Activated CD4-positive, alpha-beta T cell treated with anti-CD3 and anti-CD28 coated beads, Interleukin-2, Interleukin-6, amounts not matched to agents 100 ng/mL and 50 ng/mL, durations not matched to agents 16 hours and 8 hours (primary cell): ENCODE measurements at regions not wholly inside any gene's neighbourhood (a gene's known extent, or its start where the extent isn't known, plus 50 kb on each side); places are given as distances from the start of the nearest gene placed in this dataset.
"Not testable (repeated sequence)": the region's sequence is repeated elsewhere in the genome, so short reads cannot be mapped to it uniquely, and the experiment has no call there.

Experiments used
- DNase-seq: peaks from one replicate; pipeline ENCODE4 v3.0.0-alpha.2; 2020

DNA sequence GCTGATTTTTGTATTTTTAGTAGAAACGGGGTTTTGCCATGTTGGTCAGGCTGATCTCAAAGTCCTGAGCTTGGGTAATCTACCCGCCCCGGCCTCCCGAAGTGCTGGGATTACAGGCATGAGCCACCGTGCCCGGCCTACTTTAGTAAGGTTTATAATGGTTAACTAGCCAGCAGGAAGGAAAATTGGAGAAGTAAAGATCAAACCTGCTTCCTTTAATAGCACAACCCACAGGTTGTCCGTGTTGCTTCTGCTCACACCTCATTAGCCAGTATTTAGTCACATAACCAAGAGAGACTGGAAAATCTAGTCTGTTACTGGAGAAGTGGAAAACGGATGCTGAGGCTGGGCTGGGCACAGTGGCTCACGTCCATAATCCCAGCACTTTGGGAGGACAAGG is 51.9 kb upstream of the TBL1XR1 start:
- DNase-seq: no peak

DNA sequence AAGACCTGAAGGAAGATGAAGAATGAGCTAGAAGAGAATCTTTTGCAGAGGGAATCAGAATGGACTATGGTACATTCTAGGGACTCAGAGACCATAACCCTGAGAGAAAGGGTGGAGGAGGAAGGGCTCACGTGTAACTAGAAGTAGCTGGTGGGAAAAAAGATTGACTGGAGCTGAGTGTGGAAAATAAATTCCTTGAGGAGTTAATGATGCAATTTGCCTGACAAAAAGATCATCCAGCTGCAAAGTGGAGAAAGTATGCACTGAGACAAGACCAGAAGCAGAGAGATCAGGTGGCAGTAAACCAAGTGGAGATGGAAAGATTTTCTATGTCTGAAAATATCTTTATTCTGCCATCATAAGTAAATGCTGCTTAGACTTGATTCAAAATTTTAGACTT is 52.9 kb upstream of the TBL1XR1 start:
- no peak for DNase-seq

DNA sequence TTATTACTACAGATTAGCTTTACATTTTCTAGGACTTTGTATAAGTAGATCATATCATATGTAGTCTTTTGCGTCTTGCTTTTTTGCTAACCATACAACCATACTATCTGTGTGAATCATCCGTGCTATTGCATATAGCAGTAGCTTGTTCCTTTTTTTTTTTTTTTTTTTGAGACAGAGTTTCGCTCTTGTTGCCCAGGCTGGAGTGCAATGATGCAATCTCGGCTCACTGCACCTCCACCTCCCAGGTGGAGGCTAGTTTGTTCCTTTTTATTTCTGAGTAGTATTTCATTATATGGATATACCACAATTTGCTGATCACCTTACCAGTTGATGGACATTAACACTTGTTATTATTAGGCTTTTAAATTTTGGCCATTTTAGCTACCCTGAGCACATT is 54.5 kb upstream of the TBL1XR1 start:
- DNase-seq: no peak

DNA sequence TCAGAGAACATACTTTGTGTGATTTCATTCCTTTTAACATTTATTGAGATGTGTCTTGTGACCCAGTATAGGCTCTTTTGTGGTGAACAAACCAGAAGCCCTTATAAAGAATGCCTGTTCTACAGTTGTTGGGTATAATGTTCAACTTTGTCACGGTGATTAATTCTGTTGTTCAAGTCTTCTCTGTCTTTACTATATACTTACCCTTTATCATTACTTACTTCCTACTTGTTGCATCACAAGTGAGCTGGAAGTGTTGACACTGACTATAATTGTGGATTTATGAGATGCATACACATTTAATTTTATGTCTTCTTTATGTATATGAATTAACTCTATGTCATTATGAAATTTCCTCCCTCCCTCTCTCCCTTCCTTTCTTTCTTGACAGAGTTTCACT is 59.7 kb upstream of the TBL1XR1 start:
- DNase-seq: no peak

DNA sequence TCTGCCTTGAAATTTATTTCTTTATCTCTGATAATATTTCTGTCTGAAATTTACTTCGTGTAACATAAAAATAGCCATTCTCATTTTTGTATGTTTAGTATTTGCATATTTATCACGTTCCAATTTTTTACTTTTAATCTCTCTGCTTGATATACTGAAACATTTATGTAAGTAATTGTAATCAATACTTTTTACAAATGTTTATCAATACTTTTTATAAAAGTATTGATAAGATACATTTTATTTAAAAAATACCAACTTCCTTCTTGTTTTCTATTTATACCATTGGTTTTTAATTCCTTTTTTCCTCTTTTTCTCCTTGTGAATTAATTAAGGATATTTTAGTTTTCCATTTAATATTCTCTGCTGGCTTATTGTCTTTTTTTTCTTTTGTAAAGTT is 60.3 kb upstream of the TBL1XR1 start:
- no peak for DNase-seq

DNA sequence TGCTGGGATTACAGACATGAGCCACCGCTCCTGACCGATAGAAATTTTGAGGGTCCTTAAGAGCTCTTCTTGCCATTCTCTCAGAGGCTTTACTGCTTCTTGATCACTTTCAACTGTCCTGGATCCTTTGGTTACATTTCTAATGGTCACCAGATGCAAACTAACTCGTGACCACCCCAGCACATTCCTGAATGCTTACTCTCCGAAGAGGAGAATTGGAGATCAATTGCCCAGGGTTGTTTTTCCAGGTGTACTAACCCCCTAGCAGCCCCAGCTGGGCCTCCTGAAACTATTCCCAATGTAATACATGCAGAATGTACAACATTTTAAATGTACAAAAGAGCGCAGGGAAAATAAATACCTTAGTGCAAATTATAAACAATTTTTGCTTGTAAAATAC is 65.1 kb upstream of the TBL1XR1 start:
- no peak for DNase-seq

DNA sequence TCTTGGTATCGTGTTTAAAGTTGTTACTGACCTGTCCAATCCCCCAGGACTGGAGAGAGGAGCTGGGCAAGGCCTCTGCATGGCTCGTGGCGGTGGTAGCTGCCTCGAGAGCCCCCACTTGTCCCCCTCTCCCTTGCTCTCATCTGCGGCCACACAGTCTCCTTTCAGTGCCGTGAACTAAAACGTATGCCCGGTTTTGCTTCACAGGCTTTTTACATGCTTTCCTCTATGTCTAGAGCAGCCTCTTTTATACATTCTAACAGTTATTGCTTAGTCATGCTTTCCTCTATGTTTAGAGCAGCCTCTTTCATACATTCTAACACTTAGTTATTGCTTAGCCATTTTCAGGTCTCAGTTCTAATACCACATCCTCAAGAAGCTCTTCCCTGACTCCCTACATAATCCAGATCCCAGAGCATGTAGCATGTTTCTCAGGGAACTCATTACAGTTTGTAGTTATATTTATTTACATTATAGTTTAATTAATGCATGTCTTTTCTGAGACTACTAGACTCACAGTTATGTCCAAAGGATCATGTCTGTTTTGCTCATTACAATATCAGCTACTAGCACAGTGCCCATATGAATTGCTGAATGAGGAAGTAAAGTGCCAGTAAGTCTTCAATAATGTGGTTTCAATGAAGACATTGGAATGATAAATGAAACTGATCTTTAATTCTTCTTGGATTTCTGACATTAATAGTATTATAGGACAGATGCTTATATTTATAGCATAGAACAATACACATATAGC is 66.5 kb upstream of the TBL1XR1 start:
- DNase-seq: no peak

DNA sequence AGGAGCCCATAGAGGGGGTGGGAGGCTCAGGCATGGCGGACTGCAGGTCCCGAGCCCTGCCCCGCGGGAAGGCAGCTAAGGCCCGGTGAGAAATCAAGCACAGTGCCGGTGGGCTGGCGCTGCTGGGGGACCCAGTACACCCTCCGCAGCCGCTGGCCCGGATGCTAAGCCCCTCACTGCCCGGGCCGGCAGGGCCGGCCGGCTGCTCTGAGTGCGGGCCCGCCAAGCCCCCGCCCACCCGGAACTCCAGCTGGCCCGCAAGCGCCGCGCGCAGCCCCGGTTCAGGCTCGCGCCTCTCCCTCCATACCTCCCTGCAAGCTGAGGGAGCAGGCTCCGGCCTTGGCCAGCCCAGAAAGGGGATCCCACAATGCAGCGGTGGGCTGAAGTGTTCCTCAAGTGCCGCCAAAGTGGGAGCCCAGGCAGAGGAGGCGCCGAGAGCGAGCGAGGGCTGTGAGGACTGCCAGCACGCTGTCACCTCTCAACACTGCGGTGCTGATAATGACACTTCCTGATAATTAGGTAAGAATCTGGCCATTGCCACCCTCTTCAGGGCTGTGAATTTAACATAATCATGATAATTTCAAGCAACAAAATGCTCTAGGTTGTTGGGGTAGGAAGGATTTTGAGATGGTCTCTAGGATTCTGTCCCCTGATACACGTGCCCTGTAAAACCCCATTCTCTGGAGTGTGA is 74.7 kb upstream of the TBL1XR1 start:
- not testable (repeated sequence) for DNase-seq

DNA sequence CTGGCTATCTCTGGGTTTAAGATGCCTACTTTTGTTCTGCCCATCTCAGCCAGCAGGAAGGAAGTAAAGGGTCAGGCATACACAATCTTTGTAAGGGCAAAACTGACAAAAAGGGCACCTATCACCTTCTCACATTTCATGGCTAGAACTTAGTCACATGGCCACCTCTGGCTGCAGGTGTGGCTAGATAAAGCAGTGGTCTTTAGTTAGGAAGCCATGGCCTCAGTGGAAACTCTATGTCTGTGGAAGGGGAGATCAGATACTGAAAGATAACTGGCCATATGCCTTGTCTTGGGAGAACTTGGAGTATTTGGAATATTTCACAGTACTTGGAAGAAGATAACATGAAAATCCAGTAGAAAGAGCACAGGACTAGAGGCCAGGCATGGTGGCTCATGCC is 80.7 kb upstream of the TBL1XR1 start:
- DNase-seq: no peak

DNA sequence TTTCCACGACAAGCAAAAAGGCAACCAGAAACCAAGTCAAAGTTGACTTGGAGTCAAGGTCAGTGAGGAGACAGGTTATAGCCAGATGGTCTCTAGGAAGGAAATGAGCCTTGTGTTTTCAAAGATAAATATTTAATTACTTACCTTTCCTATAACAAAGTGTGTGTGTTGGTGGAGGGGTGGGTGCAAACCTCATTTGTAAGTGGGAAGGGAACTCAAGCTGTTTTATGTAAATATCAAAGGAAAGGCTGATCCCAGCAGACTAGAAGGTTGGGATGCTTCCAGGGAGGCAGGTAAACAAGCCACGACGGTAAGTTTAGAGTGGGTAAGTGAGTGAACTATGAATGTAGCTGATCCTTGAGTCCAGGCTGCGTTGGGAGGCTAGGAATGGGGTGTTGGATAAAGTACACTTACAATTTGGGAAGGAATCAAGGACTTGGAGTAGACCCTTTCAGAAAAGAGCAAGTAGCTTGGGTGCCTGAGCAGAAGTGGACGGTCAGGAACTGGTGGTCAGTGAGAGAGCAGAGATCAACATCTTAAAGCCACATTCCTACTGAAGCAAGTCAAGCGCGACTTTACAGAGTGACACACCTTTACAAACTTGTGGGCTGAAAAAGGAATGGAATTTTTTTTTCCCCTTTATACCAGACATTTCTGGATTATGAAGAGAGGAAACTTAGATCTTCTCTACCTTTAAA is 82.0 kb upstream of the TBL1XR1 start:
- DNase-seq: no peak

DNA sequence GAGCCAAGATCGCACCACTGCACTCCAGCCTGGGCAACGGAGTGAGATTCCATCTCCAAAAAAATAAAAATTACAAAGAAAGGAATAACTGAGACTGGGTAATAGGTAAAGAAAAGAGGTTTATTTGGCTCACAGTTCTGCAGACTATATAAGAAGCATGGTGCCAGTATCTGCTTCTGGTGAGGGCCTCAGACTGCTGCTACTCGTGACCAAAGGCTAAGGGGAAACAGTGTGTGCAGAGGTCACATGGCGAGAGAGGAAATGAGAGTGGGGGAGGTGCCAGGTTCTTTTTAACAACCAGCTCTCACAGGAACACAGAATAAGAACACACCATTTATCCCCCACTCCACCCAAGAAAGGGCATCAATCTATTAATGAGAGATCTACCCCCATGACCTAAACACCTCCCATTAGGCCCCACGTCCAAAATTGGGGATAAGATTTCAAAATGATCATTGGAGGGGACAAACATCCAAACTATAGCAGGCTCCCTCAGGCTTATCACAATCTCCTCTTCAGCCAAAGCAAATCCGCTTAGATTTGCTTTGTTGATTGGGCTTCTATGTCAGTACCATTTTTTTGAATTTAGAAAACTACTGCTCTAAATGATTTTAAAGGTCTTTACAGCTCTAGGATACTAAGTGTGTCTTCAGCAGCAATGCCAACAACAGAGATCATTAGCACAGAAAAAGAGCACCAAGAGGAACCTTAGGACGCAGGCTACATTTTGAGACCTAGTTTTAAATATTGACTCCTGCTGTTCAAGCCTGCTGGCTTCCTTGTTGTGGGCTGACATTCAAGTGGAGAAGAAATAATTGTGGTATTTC is 84.2 kb upstream of the TBL1XR1 start:
- DNase-seq: peak; percentile 15

DNA sequence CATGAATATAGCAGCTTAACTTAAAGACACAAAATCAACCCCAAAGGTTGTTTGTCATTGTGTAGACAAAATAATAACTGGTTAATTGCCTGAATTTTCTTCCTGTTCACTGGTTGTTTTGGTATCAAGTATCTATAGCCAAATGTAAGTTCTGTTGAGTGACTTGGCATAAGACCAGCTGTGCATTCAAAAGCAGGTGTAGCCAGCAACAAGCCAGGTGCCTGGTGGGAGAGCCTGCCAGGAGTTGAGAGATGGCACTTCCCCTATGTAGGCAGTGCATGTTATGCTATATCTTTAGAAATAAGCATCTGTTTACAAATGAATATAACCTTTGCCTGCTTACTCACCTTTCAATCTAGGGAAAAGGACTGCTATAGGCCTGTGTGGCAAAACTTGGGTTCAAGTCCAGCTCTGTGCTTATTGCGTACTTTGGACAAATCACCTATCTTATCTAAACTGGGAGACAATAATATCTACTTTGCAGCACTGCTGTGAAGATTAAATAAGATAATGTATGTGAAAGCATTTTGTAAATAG is 84.9 kb upstream of the TBL1XR1 start:
- DNase-seq: no peak

DNA sequence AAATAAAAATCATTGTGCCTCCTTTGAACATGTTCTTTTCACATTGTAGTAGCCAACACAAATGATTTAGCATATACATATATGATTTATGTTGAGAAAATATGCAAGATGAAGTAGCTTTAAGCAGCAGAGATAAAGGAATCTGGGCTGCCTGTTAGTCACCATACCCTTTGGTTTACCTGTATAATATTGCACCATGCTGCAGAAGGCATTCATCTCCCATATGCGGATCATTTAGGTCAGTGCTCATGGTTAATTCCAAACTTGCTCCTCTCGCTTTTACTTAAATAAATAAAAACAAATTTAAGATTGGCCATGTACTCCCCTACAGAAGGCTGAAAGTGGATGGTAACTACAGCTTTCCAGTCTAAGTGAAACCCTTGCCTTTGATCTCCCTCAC is 86.7 kb upstream of the TBL1XR1 start:
- DNase-seq: no peak

DNA sequence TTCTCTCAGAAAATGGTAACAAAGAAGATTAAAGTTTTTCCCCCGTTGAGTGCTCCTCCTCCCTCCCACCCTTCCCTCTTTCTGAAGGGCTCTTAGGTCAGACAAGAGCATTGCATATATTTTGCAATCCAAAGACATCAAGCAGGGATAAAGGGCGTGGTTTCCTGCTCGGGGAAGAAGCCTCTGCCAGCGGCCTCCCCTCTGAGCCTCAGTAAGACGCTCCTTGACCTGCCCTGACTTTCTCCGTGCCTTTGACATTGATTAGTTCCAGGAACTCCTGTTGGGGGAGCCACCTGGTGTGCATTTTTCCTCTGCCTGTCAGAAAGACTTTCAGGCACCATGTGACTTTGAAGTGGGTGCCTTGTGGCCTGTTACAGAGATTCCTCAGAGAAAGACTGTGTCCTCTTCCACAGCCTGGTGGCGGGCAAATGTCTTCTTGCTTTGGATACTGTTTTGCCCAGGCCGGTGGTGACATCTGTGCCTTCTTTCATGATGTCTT is 87.2 kb upstream of the TBL1XR1 start:
- peak; percentile 19 for DNase-seq

DNA sequence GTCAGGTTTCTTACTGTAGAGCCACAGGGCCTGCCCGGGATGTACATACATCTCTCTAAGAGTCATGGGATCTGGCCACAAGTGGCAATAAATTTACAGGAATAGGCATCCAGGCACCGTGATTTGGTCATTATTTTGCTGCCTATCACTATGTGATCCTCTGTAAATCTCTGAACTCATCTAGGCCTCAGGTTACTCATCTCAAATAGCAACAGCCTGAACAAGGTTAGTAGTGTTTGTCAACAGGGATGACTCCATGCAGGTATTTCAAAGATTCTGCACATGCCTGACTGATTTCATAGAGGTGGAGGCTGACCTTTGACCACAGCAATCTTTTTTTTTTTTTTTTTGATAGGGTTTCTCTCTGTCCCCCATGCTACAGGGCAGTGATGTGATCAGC is 88.8 kb upstream of the TBL1XR1 start:
- no peak for DNase-seq

DNA sequence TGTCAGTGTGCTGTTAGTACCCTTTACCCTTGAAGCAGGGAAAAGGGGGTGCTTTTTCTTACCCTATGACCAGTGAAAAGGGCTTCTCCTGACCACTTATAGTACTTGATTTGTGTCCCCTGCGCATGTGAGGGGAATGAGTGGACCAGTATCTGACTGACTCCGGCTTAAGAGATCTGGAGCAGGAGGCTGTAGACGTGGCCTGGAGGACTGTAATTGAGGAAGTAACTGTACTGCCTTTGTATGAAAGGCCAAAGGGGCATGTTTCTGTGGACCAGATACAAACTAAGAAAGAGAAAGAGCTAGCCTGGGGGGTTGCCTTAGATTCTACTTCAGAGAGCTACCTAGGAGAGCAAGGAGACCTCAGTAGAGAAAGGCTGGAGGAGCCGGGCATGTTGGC is 89.9 kb upstream of the TBL1XR1 start:
- DNase-seq: no peak

DNA sequence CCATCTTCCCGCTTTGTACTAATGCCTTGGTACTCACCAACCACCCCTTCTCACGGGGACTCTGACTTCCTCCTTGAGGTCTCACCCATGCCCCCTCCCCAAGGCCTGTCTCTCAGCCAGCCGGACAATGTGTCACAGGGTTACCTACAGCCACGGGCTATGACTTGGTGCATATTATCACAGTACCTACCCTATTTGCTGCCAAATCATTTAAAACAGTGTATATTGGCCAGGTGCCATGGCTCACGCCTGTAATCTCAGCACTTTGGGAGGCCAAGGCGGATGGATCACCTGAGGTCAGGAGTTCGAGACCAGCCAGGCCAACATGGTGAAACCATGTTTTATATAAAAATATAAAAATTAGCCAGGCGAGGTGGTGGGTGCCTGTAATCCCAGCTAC is 93.4 kb upstream of the TBL1XR1 start:
- DNase-seq: no peak

DNA sequence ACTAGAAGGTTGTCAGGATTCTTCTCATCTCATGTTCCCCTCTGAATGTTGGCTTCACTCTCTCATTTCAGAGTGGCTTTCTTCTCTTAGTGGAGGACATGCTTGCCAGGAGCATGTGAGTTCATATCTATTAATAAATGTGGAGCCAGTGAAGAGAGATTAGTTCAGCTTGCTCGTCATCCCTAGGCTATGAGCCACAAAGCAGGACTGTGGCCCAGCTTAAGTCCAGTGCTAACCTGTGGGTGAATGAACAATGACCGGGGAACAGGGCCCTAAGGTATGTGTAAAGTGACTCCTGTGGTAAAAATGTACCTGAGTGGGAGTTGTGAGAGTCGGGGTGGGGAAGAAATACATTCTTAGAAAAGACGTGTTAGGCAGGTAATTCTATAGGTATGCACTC is 96.9 kb upstream of the TBL1XR1 start:
- DNase-seq: no peak

DNA sequence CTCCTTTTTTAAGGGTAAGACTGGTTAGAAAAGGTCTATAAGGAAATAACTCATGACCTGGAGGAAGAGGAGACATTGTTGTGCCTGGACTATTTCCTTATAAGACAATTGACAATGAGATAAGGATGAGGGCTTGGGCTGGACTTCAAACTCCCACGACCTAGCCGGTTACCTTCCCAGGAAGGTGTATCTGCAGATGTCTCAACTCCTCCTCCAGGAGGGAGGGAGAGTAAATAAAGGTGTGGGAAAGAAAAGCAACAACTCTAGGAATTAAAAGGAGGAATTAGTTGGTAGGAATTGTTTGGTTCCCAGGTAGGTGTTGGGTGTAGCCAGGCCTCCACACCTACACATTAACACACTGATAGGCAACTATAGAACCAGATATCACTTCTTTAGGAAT is 97.8 kb upstream of the TBL1XR1 start:
- DNase-seq: no peak

DNA sequence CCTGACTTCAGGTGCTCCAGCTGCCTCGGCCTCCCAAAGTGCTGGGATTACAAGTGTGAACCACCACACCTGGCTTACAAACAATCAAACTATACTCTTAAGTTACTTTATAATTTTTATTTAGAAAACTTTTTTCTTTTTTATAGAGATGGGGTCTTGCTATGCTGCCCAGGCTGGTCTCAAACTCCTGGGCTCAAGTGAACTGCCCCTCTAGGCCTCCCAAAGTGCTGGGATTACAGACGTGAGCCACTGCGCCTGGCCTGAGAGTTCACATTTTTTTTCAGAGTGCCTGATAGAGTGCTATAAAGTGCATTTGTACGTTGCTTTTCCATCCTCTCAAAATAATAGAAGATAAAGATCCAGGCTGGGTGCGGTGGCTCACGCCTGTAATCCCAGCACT is 102.0 kb upstream of the TBL1XR1 start:
- no peak for DNase-seq

DNA sequence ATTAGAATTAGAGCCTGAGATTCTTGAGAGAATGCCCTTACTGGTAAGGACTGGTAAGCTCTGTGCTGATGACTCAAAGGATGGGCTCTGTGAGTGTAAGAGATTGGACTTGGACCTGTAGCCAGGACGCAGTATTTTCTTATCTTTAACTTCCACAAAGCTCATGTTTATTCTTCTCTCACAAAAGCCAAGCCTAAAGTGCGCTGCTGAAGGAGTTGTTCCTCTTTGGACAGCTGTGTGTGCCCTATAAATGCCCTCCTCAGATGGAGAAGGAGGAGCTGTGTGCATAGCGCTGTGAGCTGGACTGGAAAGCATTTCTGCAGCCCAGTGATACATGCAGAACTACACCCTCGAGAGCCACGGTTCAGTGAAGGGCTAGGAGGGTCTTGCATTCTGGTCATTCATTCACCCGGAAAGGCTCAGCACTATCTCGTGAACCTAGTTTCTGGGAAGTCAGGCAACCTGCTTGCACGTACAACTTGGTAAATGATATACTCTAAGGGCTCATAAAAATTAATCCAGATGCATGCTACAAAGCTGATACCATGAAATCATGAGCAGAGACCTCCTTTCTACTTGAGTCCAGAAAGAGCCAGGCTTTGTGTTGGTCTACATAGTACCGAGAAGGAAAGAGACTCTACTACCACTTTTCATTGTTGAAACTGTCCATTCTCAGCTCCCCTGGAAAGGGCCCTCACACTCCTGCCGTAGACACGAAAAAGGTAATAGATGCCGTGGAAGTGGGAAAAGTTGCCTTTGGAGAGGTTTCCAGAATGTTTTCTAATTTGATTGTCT is 103.0 kb upstream of the TBL1XR1 start:
- no peak for DNase-seq

DNA sequence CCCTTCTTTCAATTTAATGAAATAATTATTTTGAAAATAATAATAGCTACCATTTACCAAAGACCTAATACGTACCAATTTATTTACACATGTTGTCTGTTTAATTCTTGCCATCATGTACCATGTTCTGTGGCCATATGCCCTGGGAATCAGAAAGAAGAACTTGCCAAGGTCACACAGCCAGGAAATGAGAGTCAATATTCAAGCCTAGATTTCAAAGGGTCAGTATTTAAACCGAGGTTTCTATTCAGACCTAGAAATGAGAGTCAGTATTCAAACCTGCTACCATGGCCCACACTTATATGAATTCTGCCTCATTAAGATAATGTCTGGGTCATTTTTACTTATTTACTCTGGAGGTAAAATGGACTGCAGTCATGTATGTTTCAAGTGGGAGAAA is 103.6 kb upstream of the TBL1XR1 start:
- DNase-seq: no peak
